ENCODE measurements at regions not wholly inside any gene's neighbourhood (a gene's known extent, or its start where the extent isn't known, plus 50 kb on each side); places are given as distances from the start of the nearest gene placed in this dataset.

DNA sequence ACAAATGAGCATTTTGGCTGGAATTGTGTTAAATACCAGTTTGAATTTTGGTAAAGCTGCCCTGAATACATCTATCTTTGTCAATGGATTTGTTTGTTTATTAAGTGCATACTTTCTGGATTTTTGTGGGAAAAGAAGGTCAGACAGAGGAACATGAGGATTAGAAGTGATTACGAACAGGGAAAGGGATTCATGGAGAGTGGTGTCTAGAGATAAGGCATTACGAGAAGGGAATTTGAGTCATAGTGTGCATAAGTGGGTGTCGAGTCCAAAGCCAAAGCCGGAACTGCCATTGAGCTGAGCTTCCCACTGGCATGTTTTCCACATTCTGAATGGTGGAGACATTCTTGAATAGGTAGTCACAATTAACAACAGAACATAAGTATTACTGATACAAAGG is 68.9 kb upstream of the EFEMP1 start:
- Mint-ChIP-seq H3K27ac (no peak overlapping the region), H3K4me3 (no peak overlapping the region), H3K9me3 (ENCODE audit: insufficient read depth) (no peaks in the 10 kb centered on the region), H3K4me1 (no peaks in the 10 kb centered on the region), H3K27me3 (peaks cover 32% of the 10 kb centered on the region)
- no peak for ATAC-seq (ENCODE audit: low read depth)
- peaks cover 0 to 4% (median 0%) of the 10 kb centered on the region in 4 experiments for H3K27me3 ChIP-seq (replicated peaks in 1 of 4; ENCODE audit: control extremely low read depth in 1 of 4, control insufficient read depth in 3 of 4, insufficient read depth in 4 of 4, low read length in 3 of 4)
- H3K4me3 ChIP-seq (ENCODE audit: control extremely low read depth in 1 of 5, extremely low read depth in 1 of 5, insufficient read depth in 1 of 5, low read depth in 2 of 5, low read length in 4 of 5), result no peak overlapping the region
- WGBS (ENCODE audit: insufficient coverage), result 72% methylated on average over 4 of the region's 4 CpGs
- no peaks in the 10 kb centered on the region for H3K79me2 ChIP-seq (ENCODE audit: control insufficient read depth, insufficient read depth, low read length)
- ChIA-PET POLR2A (no interaction called here), CTCF (no interaction called here)
- no peaks in the 10 kb centered on the region for H4K20me1 ChIP-seq (ENCODE audit: control insufficient read depth, insufficient read depth, low read length, poor library complexity, severe bottlenecking)
- H3K9me3 ChIP-seq (ENCODE audit: control extremely low read depth in 1 of 3, control insufficient read depth in 2 of 3, insufficient read depth in 1 of 3, low read length in 2 of 3), result no peaks in the 10 kb centered on the region
- DNase-seq, result no peak
- H3K27ac ChIP-seq (ENCODE audit: low read length in 2 of 2), result no peak overlapping the region
- intact Hi-C loops (cut with micrococcal nuclease), result no loop called here
- H3K9ac ChIP-seq (ENCODE audit: low read length), result no peak overlapping the region
- TF ChIP-seq EZH2 (IDR thresholded peaks at IDR 0.05; ENCODE audit: borderline replicate concordance, insufficient read depth, low read depth, low read length, poor library complexity, severe bottlenecking) (no peak), CTCF (IDR thresholded peaks at IDR 0.05) (no peak)
- H3K4me1 ChIP-seq (ENCODE audit: control insufficient read depth in 2 of 2, insufficient read depth in 2 of 2, low read length in 2 of 2), result no peaks in the 10 kb centered on the region
- H3K36me3 ChIP-seq (replicated peaks in 1 of 2; ENCODE audit: control extremely low read depth in 1 of 2, control insufficient read depth in 1 of 2, extremely low read depth in 1 of 2, insufficient read depth in 2 of 2, low read length in 1 of 2), result no peaks in the 10 kb centered on the region
- H3K4me2 ChIP-seq (replicated peaks; ENCODE audit: low read depth, low read length, poor library complexity, severe bottlenecking), result no peak overlapping the region
- no peak overlapping the region for H2AFZ ChIP-seq (ENCODE audit: insufficient read depth, low read depth, low read length, poor library complexity, severe bottlenecking)

DNA sequence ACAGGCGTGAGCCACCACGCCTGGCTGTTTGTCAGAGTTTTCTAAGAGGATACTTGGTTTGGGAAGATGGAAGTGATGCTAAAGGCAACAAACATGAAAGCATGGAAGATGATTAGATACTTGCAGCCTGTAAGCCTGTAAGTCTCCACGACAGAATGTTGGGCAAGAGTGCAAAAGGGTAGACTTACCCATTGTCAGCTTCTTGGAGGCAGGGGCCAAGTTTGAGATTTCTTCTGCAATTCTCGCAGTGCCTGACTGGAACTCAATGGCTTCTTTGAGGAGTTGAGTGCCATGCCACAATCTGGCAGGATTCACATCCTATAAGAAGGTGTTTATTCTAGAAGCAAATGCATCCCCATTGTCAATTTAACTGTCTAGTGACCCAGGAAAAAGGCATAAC is 70.1 kb upstream of the EFEMP1 start:
- ChIA-PET CTCF (no interaction called here), POLR2A (no interaction called here)
- 83% methylated on average over 3 of the region's 4 CpGs for WGBS (ENCODE audit: insufficient coverage)
- H3K27ac ChIP-seq (ENCODE audit: low read length in 2 of 2), result no peak overlapping the region
- no peaks in the 10 kb centered on the region for H3K4me1 Mint-ChIP-seq
- peaks cover 32% of the 10 kb centered on the region for H3K27me3 Mint-ChIP-seq
- no peak overlapping the region for H3K9ac ChIP-seq (ENCODE audit: low read length)
- no peaks in the 10 kb centered on the region for H3K36me3 ChIP-seq (replicated peaks in 1 of 2; ENCODE audit: control extremely low read depth in 1 of 2, control insufficient read depth in 1 of 2, extremely low read depth in 1 of 2, insufficient read depth in 2 of 2, low read length in 1 of 2)
- DNase-seq, result no peak
- no peak overlapping the region for H3K4me3 ChIP-seq (ENCODE audit: control extremely low read depth in 1 of 5, extremely low read depth in 1 of 5, insufficient read depth in 1 of 5, low read depth in 2 of 5, low read length in 4 of 5)
- no peaks in the 10 kb centered on the region for H3K4me1 ChIP-seq (ENCODE audit: control insufficient read depth in 2 of 2, insufficient read depth in 2 of 2, low read length in 2 of 2)
- H3K9me3 Mint-ChIP-seq (ENCODE audit: insufficient read depth), result no peaks in the 10 kb centered on the region
- intact Hi-C loops (cut with micrococcal nuclease), result no loop called here
- H3K79me2 ChIP-seq (ENCODE audit: control insufficient read depth, insufficient read depth, low read length), result no peaks in the 10 kb centered on the region
- no peak overlapping the region for H2AFZ ChIP-seq (ENCODE audit: insufficient read depth, low read depth, low read length, poor library complexity, severe bottlenecking)
- no peaks in the 10 kb centered on the region for H3K9me3 ChIP-seq (ENCODE audit: control extremely low read depth in 1 of 3, control insufficient read depth in 2 of 3, insufficient read depth in 1 of 3, low read length in 2 of 3)
- H3K4me2 ChIP-seq (replicated peaks; ENCODE audit: low read depth, low read length, poor library complexity, severe bottlenecking), result no peak overlapping the region
- H3K4me3 Mint-ChIP-seq, result no peak overlapping the region
- no peak for TF ChIP-seq CTCF (IDR thresholded peaks at IDR 0.05)
- no peak for TF ChIP-seq EZH2 (IDR thresholded peaks at IDR 0.05; ENCODE audit: borderline replicate concordance, insufficient read depth, low read depth, low read length, poor library complexity, severe bottlenecking)
- no peaks in the 10 kb centered on the region for H4K20me1 ChIP-seq (ENCODE audit: control insufficient read depth, insufficient read depth, low read length, poor library complexity, severe bottlenecking)
- H3K27me3 ChIP-seq (replicated peaks in 1 of 4; ENCODE audit: control extremely low read depth in 1 of 4, control insufficient read depth in 3 of 4, insufficient read depth in 4 of 4, low read length in 3 of 4), result peaks cover 0 to 4% (median 0%) of the 10 kb centered on the region in 4 experiments
- H3K27ac Mint-ChIP-seq, result no peak overlapping the region
- ATAC-seq (ENCODE audit: low read depth), result no peak

All from B cell (primary cell).